Hepatocyte (in vitro differentiated cells): ENCODE measurements at regions not wholly inside any gene's neighbourhood (a gene's known extent, or its start where the extent isn't known, plus 50 kb on each side); places are given as distances from the start of the nearest gene placed in this dataset.

Source experiments
- EZH2 ChIP-seq: fragments of 200-600 bp; sonication (generic); IDR thresholded peaks from 2 replicates; pipeline ENCODE4 v1.6.1; 2016; ENCODE audit warnings: antibody characterized with exemption, mild to moderate bottlenecking, borderline replicate concordance
- EZH2phosphoT487 ChIP-seq: fragments of 200-600 bp; sonication (generic); IDR thresholded peaks from one replicate; pipeline ENCODE4 v1.6.1; 2018; ENCODE audit warnings: antibody characterized with exemption, mild to moderate bottlenecking, low read depth, moderate library complexity; ENCODE audit not compliant: unreplicated experiment, severe bottlenecking
- TF ChIP-seq, protein P1 (sequence below): fragments of 200-600 bp; sonication (generic); IDR thresholded peaks from 2 replicates; pipeline ENCODE4 v1.5.1; 2016; ENCODE audit warnings: antibody characterized with exemption, mild to moderate bottlenecking; ENCODE audit not compliant: poor library complexity

DNA sequence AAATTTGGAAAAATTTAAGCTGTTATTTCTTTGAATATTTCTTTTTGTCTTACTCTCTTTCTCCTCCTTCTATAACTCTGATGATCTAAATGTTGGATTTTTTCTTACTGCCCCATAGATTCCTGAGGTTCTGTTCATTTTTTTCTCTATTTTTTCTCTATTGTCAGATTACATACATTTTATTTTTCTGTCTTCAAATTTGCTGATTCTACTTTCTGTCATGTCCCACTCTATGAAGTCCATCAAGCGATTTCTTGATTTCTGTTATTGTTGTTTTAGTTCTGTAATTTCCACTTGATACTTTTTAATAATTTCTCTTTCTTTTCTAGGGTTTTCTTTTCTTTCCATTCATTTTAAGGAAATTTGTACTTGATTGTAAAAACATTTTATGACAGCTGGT lies 83.7 kb upstream of the THRB start:
- TF ChIP-seq, protein P1, sequence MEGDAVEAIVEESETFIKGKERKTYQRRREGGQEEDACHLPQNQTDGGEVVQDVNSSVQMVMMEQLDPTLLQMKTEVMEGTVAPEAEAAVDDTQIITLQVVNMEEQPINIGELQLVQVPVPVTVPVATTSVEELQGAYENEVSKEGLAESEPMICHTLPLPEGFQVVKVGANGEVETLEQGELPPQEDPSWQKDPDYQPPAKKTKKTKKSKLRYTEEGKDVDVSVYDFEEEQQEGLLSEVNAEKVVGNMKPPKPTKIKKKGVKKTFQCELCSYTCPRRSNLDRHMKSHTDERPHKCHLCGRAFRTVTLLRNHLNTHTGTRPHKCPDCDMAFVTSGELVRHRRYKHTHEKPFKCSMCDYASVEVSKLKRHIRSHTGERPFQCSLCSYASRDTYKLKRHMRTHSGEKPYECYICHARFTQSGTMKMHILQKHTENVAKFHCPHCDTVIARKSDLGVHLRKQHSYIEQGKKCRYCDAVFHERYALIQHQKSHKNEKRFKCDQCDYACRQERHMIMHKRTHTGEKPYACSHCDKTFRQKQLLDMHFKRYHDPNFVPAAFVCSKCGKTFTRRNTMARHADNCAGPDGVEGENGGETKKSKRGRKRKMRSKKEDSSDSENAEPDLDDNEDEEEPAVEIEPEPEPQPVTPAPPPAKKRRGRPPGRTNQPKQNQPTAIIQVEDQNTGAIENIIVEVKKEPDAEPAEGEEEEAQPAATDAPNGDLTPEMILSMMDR = no peak
- no peak for TF ChIP-seq EZH2
- TF ChIP-seq EZH2phosphoT487 = no peak
